Islet precursor cell (in vitro differentiated cells): ENCODE measurements at regions not wholly inside any gene's neighbourhood (a gene's known extent, or its start where the extent isn't known, plus 50 kb on each side); places are given as distances from the start of the nearest gene placed in this dataset.

Experiments used
- DNase-seq: peaks from one replicate; pipeline ENCODE4 v3.0.0-alpha.2; 2018

DNA sequence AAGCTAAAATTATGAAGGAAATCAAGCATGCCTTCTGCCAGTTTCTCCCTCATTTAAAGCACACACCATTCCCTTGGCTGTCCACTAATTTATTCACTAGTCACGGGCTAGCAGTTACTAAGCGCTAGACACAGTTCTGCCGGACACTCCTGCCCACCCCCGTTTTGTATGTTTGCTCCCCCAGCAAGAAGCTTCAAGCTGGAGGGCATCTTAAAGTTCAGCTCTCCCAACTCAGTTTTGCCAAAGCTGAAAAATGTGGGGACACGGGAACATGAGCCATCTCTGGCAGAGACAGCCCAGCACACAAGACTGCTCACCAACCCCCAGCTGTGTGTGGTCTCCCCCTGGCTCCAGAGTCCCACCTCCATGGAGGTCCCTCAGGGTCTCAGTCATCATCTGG lies 263.6 kb downstream of the BRD1 start:
- peak; percentile 23 for DNase-seq

DNA sequence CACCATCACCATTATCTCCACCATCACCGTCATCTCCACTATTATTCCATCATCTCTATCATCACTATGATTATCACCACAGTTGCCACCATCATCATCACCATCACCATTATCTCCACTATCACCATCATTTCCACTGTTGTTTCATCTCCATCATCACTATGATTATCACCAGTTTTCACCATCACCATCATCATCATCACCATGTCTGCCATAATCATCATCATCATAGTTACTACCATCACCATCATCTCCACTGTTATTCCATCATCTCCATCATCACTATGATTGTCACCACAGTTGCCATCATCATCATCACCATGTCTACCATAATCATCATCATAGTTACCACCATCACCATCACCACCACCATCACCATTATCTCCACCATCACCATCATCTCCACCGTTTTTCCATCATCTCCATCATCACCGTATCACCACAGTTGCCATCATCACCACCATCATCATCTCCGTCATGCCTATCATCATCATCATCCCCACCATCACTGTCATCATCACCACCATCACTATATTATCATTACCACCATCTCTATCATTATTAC lies 264.9 kb downstream of the BRD1 start:
- no peak for DNase-seq

DNA sequence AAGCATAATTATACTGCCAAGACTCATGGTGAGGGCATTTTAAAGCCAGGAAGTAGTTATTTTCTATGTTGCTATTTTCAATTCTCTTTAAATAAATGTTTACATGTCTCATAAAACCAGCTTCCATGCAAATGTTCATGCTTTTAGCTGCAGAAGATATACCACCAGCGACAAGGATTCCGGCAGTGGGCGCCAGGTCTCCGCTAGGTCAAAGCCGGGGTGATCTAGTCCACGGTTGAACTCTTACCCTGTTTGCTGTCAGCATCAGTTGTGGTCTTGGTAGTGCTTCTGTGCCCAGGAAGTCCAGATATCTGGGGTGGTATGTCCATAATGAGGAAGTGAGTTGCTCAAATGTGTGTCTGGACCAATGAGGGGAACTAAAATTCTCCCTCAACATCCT lies 265.7 kb downstream of the BRD1 start:
- peak; percentile 25 for DNase-seq

DNA sequence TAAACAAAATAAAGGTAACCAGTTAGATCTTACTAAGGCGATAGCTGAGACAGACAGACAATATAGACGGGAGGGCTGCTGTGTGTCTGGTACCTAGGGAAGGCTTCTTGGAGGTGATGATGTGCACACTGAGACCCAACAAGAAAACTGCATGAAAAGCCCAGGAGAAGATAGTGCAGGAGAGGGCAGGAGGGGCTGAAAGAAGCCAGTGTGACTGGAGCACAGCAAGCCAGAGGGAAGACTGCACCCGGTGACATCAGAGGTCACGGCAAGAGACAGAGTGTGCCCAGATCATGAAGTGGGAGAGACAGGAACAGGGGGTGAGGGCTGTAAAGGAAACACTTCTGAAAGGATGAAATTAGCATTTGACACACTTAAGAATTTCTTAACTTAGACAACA lies 266.3 kb downstream of the BRD1 start:
- DNase-seq, result peak; percentile 22

DNA sequence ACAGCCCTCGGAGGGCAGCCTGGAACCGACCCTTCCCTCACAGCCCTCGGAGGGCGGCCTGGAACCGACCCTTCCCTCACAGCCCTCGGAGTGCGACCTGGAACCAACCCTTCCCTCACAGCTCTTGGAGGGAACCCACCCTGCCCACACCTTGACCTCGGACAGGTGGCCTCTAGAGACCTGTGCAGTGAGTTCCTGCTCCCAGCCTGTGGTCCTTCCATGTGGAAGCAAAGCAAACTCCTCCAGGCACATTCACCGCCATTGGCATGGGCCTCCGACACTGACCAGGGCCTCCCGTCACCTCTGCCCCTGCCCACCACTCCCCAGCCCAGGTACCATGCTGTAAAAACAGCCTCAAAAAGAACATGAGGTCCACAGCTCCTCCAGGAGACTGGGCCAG lies 272.1 kb downstream of the BRD1 start:
- DNase-seq, result peak; percentile 46

DNA sequence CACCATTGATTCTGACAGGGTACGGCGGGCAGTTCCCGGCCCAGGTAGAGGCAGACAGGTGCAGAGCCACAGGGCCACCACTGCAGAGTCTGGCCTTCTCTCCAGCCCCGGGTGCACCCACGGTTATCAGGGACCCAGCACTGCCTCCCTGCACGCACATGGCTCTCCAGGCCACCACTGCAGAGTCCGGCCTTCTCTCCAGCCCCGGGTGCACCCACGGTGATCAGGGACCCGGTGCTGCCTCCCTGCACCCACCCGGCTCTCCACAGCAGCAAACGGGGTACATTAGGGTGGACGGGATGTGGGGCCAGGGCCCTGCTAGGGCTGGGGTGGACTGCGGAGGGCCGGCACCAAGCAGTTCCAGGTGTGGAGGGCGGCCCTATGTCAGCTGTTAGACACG lies 272.9 kb downstream of the BRD1 start:
- peak; percentile 43 for DNase-seq

DNA sequence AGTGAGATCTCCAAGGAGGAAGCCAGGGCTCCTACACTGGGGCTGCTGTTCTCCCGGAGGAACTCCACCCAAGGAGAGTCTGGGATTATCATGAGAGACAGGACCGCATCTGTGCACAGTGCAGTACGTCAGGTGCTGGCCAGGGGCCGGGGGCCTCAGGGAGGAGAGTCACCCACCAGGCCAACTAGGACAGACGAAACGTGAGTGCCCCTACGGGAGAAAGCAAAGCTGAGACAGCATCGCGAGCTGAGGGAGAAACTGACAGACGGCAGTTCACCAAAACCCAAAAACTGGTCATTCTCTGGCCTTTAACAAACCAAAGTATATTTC lies 273.4 kb downstream of the BRD1 start:
- peak; percentile 27 for DNase-seq

DNA sequence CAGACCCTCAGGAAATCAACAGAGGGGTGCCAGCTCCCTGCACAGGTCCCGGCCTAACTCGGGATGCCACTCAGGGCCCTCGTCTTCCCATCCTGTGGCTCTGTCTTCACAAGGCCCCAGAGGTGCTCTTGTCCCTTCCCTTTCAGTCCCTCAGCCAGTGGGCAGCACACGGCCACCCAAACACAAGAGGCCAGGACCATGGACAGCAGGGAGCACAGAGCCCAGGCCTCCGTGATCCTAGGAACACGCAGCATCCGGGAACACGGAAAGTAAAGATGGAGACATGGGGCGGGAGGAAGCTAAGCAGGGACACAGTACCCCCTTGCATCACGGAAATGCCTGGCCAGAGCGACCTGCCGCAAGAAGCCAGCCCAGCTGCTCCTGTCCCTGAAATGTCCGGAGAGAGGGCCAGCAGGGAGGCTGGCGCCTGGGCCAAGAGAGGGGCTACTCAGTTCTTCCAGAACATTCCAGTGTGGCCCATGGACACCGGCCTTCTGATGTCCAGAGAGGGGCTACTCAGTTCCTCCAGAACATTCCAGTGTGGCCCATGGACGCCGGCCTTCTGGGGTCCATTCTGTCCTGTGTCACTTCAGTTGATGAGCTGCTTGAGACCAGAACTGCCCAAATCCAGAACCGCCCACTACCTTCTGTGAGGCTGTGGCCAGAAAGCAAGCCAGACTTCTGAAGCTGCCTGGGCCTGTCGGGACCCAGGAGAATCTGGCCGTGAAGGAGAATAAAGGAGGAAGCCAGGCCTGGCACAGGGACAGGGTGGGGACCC lies 274.0 kb downstream of the BRD1 start:
- DNase-seq, result peak; percentile 68

DNA sequence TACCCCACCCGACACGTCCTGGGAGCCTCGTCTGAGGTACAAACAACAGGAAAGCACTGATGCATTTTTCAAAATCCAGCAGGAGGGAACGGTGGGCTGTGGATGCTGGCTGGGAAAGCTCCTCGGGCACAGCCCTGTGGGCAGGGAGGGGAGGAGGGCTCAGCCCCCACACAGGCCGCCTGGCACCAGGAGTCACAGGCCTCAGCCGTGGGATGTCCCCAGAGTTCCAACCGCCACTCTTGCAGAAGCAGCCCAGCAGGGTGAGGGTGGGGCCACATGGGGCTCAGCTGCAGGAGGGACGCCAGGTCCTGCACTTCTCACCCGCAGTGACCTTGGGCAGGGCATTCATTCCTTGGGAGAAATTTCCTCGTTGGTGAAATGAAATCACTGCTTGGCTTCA lies 274.6 kb downstream of the BRD1 start:
- no peak for DNase-seq

DNA sequence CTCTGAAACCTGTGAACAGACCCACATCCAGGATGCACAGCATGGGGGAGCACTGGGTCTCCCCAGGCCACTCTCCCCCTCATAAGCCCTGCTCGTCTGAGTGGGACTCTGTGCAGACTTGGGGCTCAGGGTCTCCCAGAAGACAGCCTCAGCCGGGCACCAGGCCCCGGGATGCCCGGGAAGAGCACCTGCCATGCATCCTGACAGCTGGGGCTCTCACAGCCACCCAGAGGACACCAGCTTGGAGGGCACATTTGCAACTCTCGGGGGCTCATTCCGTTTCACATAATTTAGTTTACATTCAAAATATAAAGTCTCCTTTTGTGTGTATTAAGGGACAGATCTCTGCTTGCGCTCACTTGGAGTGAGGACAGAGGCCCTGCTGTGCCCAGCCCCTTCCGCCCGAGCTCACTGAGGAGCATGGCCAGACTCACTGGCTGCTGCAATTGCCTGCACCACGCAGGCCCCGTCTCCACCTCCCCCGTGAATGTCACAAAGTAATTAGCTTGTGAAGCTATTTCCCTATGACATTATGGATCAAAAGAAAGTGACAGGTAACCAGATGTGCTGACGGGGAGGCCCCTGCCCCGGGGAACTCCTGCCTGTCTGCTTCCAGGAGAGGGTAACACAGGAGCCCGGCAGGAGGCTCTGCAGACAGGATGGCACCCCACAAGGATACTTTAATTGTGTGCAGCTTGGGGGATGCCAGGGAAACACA lies 275.6 kb downstream of the BRD1 start:
- no peak for DNase-seq

DNA sequence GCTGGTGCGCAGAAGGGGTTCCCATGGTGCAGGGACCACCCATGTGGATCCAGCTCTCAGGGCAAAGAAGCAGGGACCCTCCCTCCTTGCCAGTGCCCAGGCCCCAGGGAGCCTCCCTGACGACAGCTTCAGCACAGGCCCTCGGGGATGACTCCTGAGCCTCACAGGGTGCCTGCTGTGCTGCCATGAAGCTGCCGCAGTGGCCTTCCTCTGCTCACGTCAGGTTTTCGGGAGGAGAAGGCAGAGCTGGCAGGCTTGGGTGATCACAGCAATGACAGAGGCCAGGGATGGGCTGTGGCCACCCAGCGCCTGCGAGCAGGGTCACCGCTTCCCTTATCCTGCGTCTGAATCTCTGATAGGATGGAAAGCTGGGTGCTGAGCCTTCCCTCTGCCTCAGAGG lies 276.2 kb downstream of the BRD1 start:
- no peak for DNase-seq

DNA sequence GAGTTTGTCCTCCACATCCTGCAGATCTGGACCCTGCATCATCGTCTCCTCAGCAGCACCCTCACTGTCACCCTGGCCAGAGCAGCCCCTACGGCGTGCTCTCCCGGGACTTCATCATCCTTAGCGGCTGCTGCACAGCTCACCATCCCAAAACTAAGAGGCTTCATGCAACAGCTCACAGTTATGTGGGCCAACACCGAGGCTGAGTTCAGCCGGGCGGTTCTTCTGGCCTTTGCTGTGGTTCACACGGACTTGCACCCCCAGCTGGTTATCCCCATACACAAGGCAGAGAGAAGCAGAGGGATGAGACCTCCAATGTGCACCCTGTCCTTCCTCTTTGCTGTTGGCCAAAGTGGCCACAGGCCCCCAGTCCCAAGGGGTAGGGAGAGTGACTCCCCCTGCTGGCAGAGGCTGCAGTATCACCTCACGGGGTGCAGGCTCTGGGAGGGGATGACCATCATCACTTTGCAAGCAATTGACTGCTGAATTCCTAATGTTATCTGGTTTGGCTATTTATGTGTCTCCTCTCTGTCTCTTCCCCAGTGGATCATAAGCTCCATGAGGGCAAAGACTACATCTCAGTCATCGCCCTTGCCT lies 276.8 kb downstream of the BRD1 start:
- no peak for DNase-seq

DNA sequence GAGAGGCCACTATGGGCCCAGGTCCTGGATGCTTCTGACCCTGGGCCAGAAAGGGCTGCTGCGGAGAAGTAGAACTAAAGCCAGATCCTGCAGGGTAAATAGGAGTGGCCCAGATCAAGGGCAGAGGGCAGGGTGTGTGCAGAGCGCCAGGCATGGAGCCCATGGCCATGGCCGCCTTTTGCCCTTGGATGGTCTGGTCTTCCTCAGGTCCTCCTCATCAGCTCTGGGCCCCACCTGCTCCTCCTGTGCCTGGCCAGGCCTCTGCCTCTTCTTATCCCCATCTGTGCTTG lies 277.6 kb downstream of the BRD1 start:
- no peak for DNase-seq

DNA sequence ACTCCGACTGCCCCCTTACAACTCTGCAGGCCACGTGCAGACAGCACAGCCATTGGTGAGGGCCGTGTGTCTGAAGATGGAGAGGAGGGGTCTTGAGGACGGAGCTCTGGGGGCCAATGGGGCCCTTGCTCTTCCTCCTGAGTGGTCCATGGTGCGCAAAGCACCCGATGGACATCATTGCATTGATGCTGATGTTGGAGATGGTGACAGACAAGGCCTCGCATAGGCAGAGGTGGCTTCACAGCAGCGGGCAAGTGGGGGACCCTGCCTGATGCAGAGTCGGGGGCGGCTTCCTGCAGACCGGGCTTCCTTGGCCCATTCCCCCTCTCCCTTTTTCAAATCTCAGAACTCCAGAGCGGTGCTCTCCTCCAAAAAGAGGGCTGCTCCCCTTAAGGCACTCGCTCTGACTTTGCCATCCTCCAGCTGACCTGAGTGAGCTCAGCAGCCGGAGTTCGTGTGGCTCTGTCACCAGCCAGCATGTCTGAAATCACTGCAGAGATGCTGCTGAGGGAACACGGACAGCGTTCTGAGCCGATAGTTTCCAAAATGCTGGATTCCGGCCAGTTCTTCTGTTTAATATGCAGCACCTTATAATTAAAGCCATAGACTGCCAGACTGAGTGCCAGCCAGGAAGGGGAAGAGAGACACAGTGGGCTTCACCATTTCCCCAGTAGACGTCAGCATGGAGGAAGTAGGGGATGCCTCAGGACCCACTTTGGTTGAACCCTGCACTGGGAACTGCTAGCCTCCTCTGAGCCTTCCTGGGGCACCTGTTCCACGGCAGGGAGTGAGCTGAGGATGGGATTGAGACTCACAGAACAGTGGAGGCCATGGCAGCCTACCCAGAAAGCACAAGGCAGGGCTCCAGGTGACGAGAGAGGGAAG lies 278.2 kb downstream of the BRD1 start:
- DNase-seq, result no peak

DNA sequence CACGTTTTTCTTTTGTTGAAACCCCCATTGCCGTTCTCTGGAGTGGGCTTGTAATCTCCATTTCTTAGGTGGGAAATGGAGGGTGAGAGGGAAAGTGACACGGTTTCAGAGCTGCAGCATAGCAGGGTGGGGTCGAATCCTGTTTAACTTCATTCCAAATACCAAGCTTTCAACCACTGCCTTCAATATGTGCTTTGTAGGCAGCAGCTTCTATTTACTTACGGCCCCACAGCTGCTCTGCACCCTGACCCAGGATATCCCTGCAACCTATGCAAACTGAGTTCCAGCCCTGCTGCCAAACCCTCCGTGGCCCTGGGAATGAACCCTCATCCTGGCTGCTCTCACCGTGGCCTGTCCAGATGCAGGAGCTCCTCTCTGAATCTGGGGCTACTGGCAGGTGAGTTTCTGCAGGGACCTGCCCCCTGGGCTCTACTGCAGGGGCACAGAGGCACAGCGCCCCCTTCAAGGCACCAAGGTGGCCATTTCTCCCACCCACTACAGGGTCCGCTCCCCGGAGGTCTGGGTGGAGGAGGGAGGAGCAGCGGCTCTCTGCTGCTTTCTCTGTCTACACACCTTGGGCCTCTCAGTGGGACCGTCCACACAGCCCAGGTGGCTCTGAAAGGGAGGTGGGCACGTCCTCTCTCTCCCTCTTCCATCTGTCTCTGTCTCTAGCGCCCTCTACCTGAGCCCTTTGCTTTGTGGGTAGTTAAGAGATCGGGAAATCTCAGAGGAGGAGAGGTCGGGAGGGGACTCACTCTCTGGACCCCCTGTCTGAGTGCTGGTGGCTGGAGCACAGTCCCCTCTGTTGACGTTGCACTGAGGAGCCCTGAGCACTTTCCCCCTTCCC lies 279.1 kb downstream of the BRD1 start:
- DNase-seq, result no peak

DNA sequence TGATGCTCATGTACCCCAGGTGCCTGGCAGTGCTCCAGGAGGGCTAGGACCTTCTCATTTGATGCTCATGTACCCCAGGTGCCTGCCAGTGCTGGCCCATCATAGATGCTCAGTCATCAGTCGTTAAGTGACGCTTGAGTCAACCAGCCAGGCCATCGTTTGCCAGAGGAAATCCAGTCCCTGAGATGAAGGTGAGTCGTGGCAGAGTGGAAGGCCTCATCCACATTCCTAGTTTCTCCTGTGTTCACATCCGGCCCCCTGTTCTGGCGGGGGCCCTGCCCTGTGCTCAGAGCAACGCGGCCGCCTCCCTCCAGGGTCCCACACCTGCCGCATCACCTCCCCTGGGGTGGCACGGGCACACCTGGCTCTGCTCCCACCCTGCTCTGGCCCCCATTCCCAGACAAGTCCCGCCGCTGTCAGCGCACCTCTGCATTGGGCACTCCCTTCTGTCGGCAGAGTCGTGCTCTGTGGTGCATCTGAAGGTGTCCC lies 279.9 kb downstream of the BRD1 start:
- DNase-seq, result no peak

DNA sequence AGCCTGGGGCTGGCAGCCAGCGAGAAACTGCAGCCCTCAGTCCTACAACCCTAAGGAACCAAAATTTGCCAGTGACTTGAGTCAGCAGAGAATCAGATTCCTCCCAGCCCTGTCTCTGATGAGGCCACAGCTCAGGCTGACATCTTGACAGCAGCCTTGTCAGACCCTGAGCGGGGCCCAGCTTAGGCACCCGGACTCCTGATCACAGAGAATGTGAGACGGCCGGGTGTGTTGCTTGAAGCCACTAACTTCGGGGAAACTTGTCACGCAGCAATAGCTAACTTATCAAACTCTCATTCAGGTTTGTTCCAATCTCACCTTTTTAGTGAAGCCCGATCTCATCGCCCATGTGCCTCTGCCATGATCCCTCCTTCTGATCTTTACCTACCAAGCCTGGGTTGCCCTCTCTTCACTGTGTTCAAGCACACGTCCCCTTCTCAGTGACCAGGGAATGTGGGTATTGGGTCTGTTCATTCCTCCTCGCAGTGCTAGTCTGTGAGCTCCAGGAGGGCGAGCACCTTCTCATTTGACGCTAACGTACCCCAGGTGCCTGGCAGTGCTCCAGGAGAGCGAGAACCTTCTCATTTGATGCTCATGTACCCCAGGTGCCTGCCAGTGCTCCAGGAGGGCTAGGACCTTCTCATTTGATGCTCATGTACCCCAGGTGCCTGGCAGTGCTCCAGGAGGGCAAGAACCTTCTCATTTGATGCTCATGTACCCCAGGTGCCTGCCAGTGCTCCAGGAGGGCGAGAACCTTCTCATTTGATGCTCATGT lies 280.7 kb downstream of the BRD1 start:
- no peak for DNase-seq

DNA sequence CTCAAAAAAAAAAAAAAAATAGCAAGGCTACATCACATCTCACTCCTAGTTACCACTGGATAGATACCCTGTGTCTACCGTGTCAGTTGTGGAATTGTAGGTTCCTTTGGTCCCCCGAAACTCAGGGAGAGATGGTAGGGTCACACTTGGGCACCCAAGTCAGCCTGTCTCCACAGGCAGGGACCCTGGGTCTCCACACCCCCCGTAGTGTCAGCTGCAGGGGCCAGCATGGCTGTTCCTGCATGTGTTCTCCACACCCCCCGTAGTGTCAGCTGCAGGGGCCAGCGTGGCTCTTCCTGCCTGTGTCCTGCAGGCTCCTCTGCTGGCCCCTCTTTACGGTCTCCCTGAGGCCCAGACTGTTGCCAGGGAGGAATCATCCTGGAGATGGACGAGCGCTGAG lies 282.1 kb downstream of the BRD1 start:
- no peak for DNase-seq

DNA sequence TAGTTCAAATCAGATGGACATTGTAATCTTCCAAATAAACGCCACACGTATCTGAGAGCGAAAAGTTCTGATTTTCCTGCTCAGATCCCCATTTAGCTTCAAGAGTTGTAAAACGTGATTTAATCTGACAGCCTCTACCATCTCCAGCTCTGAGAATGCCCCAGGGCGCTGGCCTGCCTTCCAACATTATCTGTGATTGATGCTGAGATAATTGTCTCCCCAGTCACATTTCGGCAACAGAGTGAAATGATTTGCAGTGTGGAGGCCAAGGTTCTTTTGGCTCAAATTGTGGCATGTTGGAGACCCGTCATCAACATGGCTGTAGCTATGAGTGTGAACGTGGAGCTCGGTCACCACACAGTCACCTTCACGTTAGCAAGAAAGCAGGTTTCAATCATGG lies 283.4 kb downstream of the BRD1 start:
- DNase-seq, result peak; percentile 71

DNA sequence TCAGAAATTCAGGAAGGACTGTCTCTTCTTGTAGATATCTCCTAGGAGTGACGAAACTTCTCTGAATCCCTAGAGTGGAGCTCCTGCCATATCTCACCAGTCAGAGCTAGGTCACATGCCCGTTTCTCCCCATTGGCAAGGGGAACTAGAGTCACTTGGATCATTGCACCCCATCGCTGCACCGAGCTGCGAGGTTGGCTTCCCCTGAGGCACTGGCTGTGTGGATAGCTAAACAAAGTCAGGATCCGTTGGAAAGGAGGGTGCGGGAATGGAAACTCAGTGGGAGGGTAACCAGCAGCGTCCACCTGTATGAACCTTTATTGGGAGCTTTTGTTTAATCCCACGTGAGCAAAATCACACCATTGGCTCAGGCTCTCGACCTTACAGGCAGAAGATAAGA lies 283.8 kb downstream of the BRD1 start:
- no peak for DNase-seq

DNA sequence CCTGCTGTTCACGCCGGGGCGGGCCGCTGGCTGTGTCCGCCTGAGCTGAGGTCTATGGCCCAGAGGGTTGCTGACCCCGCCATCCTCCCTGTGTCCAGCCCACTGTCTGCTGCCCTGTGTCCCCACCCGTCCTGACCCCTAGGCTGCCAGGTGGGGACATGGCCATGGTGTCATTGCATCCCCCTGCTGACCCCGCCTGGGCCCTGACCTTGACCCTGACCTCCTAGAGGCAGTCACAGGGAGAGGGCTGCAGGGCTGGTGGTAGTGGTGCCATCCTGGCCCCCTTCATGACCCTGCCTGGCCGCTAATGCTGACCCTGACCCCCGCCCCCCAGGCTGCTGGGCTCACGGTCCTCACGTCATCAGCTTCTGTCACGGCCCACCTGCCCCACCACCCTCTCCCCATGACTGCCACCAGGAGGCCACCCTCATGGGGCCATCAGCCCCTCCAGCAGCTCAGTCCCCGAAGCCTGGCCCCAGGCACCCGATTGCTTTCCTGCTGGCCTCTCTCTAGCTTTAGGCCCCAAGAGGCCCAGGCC lies 285.9 kb downstream of the BRD1 start:
- DNase-seq, result no peak
